ENCODE measurements at regions not wholly inside any gene's neighbourhood (a gene's known extent, or its start where the extent isn't known, plus 50 kb on each side); places are given as distances from the start of the nearest gene placed in this dataset.
"Not testable (repeated sequence)": the region's sequence is repeated elsewhere in the genome, so short reads cannot be mapped to it uniquely, and the experiment has no call there.

GRCh38 chr5:114859438-114859735 lies 310.3 kb downstream of the TRIM36 start:
- DNase-seq (ENCODE audit: insufficient read length) (no peak), FAIRE-seq (no peak)
- no peak for TF ChIP-seq POLR2AphosphoS5 (IDR thresholded peaks at IDR 0.05; ENCODE audit: low read depth, low read length)
- TF ChIP-seq POLR2A (IDR thresholded peaks at IDR 0.05; ENCODE audit: low read depth, low read length), result no peak
- no peak for TF ChIP-seq TAF1 (IDR thresholded peaks at IDR 0.05; ENCODE audit: borderline replicate concordance, low read depth, low read length)

- TF ChIP-seq POLR2AphosphoS5 (IDR thresholded peaks at IDR 0.05; ENCODE audit: low read depth, low read length), result no peak
- TF ChIP-seq TAF1 (IDR thresholded peaks at IDR 0.05; ENCODE audit: borderline replicate concordance, low read depth, low read length), result no peak
- no peak for TF ChIP-seq POLR2A (IDR thresholded peaks at IDR 0.05; ENCODE audit: low read depth, low read length)
- FAIRE-seq (no peak), DNase-seq (ENCODE audit: insufficient read length) (no peak)
These were observed 310.9 kb downstream of the TRIM36 start for GRCh38 chr5:114858665-114859437.

- FAIRE-seq (no peak), DNase-seq (ENCODE audit: insufficient read length) (no peak)
- TF ChIP-seq POLR2AphosphoS5 (IDR thresholded peaks at IDR 0.05; ENCODE audit: low read depth, low read length) (no peak), POLR2A (IDR thresholded peaks at IDR 0.05; ENCODE audit: low read depth, low read length) (no peak), TAF1 (IDR thresholded peaks at IDR 0.05; ENCODE audit: borderline replicate concordance, low read depth, low read length) (no peak)
These were observed 311.7 kb downstream of the TRIM36 start for GRCh38 chr5:114857941-114858551.

- FAIRE-seq, result not testable (repeated sequence)
These were observed 325.0 kb downstream of the TRIM36 start for GRCh38 chr5:114844711-114845110.

GRCh38 chr5:114839360-114839759 lies 330.3 kb downstream of the TRIM36 start:
- no peak for FAIRE-seq

More at GRCh38 chr5:114844711-114845110, 325.0 kb downstream of the TRIM36 start:
- DNase-seq (ENCODE audit: insufficient read length), result not testable (repeated sequence)

GRCh38 chr5:114838937-114839336 lies 330.8 kb downstream of the TRIM36 start:
- no peak for DNase-seq (ENCODE audit: insufficient read length)
- no peak for TF ChIP-seq POLR2A (IDR thresholded peaks at IDR 0.05; ENCODE audit: low read depth, low read length)
- TF ChIP-seq TAF1 (IDR thresholded peaks at IDR 0.05; ENCODE audit: borderline replicate concordance, low read depth, low read length), result no peak
- TF ChIP-seq POLR2AphosphoS5 (IDR thresholded peaks at IDR 0.05; ENCODE audit: low read depth, low read length), result no peak
- FAIRE-seq, result no peak

More at GRCh38 chr5:114839360-114839759, 330.3 kb downstream of the TRIM36 start:
- DNase-seq (ENCODE audit: insufficient read length), result no peak
- TF ChIP-seq POLR2AphosphoS5 (IDR thresholded peaks at IDR 0.05; ENCODE audit: low read depth, low read length), result no peak

GRCh38 chr5:114830114-114830513 lies 339.6 kb downstream of the TRIM36 start:
- FAIRE-seq, result no peak
- DNase-seq (ENCODE audit: insufficient read length), result no peak

GRCh38 chr5:114822863-114823262 lies 346.8 kb downstream of the TRIM36 start:
- DNase-seq (ENCODE audit: insufficient read length) (no peak), FAIRE-seq (no peak)
- TF ChIP-seq POLR2AphosphoS5 (IDR thresholded peaks at IDR 0.05; ENCODE audit: low read depth, low read length), result no peak
- TF ChIP-seq TAF1 (IDR thresholded peaks at IDR 0.05; ENCODE audit: borderline replicate concordance, low read depth, low read length), result no peak
- TF ChIP-seq POLR2A (IDR thresholded peaks at IDR 0.05; ENCODE audit: low read depth, low read length), result no peak

More at GRCh38 chr5:114830114-114830513, 339.6 kb downstream of the TRIM36 start:
- TF ChIP-seq TAF1 (IDR thresholded peaks at IDR 0.05; ENCODE audit: borderline replicate concordance, low read depth, low read length) (no peak), POLR2AphosphoS5 (IDR thresholded peaks at IDR 0.05; ENCODE audit: low read depth, low read length) (no peak), POLR2A (IDR thresholded peaks at IDR 0.05; ENCODE audit: low read depth, low read length) (no peak)

- TF ChIP-seq POLR2AphosphoS5 (IDR thresholded peaks at IDR 0.05; ENCODE audit: low read depth, low read length), result no peak
- no peak for TF ChIP-seq TAF1 (IDR thresholded peaks at IDR 0.05; ENCODE audit: borderline replicate concordance, low read depth, low read length)
- TF ChIP-seq POLR2A (IDR thresholded peaks at IDR 0.05; ENCODE audit: low read depth, low read length), result no peak
- FAIRE-seq, result no peak
- no peak for DNase-seq (ENCODE audit: insufficient read length)
These were observed 347.3 kb downstream of the TRIM36 start for GRCh38 chr5:114822436-114822835.

- TF ChIP-seq POLR2AphosphoS5 (IDR thresholded peaks at IDR 0.05; ENCODE audit: low read depth, low read length) (no peak), POLR2A (IDR thresholded peaks at IDR 0.05; ENCODE audit: low read depth, low read length) (no peak), TAF1 (IDR thresholded peaks at IDR 0.05; ENCODE audit: borderline replicate concordance, low read depth, low read length) (no peak)
- FAIRE-seq (no peak), DNase-seq (ENCODE audit: insufficient read length) (no peak)
These were observed 379.3 kb downstream of the TRIM36 start for GRCh38 chr5:114790403-114790792.

GRCh38 chr5:114789773-114790402 lies 379.8 kb downstream of the TRIM36 start:
- TF ChIP-seq POLR2AphosphoS5 (IDR thresholded peaks at IDR 0.05; ENCODE audit: low read depth, low read length), result no peak
- TF ChIP-seq TAF1 (IDR thresholded peaks at IDR 0.05; ENCODE audit: borderline replicate concordance, low read depth, low read length), result no peak
- TF ChIP-seq POLR2A (IDR thresholded peaks at IDR 0.05; ENCODE audit: low read depth, low read length), result no peak
- FAIRE-seq, result no peak
- no peak for DNase-seq (ENCODE audit: insufficient read length)

GRCh38 chr5:114782869-114783268 lies 386.8 kb downstream of the TRIM36 start:
- no peak for DNase-seq (ENCODE audit: insufficient read length)
- TF ChIP-seq POLR2A (IDR thresholded peaks at IDR 0.05; ENCODE audit: low read depth, low read length) (no peak), POLR2AphosphoS5 (IDR thresholded peaks at IDR 0.05; ENCODE audit: low read depth, low read length) (no peak), TAF1 (IDR thresholded peaks at IDR 0.05; ENCODE audit: borderline replicate concordance, low read depth, low read length) (no peak)
- no peak for FAIRE-seq

Data from GM12892 (cell line).